Hippocampal formation (tissue), 2 donors: ENCODE measurements at regions not wholly inside any gene's neighbourhood (a gene's known extent, or its start where the extent isn't known, plus 50 kb on each side); places are given as distances from the start of the nearest gene placed in this dataset.

Source experiments
- DNase-seq, 2 donors: peaks; one replicate each; lab custom pipeline; 2025; lab: John Stamatoyannopoulos, UW

GRCh38 chr9:115986508-115986907 lies 167.1 kb upstream of the PAPPA start:
- DNase-seq: no peak

GRCh38 chr9:115988701-115989100 lies 164.9 kb upstream of the PAPPA start:
- no peak for DNase-seq

- no peak for DNase-seq
These were observed 163.8 kb upstream of the PAPPA start for GRCh38 chr9:115989831-115990230.

DNA sequence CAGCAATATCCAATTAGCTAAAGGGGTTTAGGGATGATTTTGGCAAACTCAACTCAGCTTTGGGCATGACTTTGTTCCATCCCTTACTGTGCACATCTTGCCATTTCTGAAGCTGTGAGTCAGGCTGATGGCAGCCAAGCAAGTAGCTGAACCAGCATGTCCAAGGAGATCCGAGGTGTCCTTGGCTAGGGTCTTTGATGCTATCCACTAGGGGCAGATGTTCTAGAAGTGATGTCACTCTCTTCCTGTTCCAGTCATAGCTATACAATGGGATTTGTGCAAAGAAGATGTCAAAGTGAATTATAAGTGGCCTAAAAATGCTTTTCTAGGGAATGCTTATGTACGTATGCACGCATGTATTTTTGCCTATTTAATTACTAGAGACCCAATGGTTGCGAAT lies 160.8 kb upstream of the PAPPA start:
- no peak for DNase-seq

DNA sequence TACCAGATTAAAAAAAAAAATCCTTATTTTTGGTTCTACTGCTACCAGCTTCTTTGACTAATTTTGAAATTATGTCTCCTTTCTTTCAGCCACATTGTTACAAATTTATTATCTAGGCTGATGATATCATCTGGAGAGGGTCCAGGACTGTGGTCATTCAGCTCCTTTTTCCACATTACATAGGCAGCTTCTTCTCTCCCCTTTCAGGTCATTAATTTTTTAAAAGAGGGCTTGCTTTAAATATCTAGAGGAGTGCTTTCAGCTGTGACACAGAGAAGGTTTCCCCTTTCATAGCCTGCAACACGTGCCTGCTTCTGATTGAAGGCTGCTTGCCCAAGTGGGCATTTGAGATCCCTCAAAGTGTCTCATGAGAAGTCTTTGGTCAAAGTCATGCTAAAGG lies 155.7 kb upstream of the PAPPA start:
- no peak for DNase-seq

DNA sequence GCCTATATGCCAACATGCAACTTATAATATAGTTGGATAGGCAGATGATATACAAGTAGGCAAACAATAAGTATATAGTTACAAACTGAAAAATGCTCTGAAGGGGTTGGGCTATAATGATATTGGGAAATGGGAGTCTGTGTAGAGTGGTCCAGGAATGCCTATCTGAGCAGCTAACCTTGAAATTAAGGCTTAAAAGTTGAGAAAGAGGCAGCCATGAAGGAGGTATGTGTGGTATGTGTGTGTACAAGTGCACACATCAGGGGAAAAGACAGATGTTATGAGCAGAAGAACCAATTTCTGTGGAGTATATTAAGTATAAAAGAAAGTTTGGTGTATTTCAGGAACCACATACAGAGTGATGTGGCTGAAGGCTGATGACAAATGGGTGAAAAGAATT lies 154.9 kb upstream of the PAPPA start:
- no peak for DNase-seq

GRCh38 chr9:115999498-115999897 lies 154.1 kb upstream of the PAPPA start:
- no peak for DNase-seq

DNA sequence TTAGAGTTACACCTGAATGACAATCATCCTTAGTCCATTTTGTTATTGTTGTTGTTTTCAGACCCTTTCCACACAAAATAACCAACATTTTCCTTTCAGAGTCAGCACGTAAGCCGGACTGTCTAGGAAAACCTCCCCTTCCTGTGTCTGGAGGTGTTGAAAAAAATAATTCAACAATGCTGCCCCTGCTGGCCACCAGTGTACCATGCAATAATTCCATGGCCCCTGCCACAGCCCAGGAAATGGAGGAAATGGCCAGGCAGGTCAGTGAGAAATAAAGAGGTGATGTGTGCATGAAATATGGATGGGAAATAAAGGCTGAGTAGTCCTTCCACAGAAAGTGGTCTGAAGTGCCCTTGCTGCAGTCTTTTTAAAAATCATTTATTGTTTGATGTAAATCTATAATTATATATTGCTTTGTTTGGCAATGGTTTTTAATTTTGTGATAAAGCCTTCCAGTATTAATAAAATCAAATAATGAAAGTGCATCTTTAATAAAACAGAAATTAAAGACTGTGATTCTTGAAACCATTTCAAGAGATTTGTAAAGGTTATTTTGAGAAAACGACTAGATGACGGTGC lies 152.8 kb upstream of the PAPPA start:
- DNase-seq: no peak

DNA sequence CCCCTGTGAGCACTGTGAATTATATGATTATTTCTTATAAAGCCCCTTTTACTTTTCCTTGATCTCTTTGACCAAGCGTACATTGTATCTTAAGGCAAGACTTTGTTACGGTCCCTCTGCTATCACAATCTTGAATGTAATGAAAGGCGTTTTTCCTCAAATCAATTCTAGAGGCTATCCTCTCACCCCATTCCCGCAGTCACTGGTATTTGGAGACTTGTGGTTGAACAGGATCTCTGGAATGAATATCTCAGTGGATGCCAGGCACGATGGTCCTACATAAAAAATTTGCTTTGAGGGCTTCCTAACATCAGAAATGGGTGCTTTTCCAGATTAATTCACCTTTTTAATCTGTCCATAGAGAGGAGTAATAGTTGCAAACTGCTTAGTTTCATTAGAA lies 151.4 kb upstream of the PAPPA start:
- no peak for DNase-seq

DNA sequence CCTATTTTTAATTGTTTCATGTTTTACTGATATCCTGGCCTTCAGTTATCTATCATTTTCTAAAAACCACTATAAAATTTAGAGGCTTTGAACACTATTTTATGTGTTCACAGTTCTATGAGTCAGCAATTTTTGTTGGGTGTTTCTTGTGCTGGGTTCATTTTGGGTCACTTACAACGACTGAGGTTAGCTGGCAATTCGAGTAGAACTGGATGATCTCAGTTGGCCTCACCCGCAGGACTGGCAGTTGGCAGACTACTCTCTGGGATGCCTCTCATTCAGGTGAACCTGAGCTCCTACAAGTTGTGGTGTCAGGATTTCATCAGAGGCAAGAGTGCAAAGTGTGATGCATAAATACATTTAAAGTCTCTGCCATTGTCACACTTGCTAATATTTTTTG lies 151.0 kb upstream of the PAPPA start:
- no peak for DNase-seq

DNA sequence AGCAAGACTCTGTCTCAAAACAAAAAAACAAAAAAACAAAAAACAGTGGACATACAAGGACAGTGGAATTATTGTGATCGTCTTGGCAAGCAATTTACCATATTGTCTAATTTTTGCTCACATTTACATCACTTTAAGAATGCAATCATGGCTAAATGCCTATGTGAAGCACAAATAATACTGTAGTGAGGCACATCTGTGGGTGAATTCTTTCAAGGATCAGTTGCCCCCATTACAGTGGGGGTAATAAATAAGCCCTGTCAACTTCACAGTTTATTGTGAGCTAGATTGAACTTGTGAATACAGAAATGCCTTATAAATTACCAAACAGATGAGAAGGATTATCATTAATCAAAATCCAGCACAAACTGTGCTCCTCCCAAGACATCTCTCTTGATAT lies 150.2 kb upstream of the PAPPA start:
- no peak for DNase-seq

GRCh38 chr9:116005205-116005604 lies 148.4 kb upstream of the PAPPA start:
- no peak for DNase-seq

DNA sequence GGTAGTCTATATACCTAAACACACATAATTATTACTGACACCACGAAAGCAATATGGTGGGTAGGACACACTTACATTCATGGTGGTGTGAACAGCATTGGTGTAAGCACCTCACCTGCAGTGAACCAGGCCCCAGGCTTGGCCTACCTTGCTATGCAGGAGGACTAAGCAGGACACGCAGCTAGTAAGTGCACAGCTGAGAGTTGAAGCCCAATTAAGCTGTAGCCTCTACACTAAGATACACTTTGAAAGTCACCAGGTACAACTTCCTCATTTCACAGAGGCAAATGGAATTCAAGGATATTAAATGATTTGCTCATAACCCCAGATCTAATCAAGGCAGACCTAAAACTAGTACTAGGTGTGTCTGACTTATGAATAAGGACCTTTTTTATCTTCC lies 145.8 kb upstream of the PAPPA start:
- no peak for DNase-seq

- DNase-seq: no peak
These were observed 145.3 kb upstream of the PAPPA start for GRCh38 chr9:116008278-116008677.

- DNase-seq: no peak
These were observed 144.2 kb upstream of the PAPPA start for GRCh38 chr9:116009420-116009819.

DNA sequence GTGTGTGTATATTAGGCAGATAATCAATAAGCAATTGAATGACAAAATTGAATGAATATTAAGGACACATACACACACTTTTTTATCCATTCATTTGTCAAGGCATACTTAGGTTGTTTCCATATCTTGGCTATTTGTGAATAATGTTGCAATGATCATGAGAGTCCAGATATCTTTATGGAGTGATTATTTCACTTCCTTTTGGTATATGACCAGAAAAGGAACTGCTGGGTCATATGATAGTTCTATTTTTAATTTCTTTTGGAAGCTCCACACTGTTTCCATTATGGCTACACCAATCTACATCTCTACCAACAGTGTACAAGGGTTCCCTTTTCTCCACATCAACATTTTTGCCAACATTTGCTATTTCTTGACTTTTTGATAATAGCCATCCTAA lies 137.7 kb upstream of the PAPPA start:
- DNase-seq: no peak

- no peak for DNase-seq
These were observed 133.4 kb upstream of the PAPPA start for GRCh38 chr9:116020146-116020545.

DNA sequence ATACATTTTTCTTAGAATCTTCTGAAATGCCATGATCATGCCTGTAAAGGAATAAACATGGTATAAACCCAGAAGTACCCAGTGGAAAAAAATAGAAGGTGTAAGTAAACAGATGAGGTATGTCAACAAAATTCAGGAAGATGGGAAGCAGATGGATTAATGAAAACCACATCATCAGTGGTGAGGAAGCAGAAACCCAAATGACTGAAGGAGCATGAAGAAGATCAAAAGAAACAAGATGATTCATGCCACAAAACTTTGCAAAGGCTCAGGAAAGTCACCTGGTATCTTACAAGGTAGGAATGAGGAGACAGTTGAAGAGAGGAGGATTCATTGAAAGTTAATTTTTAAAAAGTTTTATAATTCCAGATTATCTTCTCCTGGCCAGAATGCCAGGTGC lies 132.8 kb upstream of the PAPPA start:
- no peak for DNase-seq

DNA sequence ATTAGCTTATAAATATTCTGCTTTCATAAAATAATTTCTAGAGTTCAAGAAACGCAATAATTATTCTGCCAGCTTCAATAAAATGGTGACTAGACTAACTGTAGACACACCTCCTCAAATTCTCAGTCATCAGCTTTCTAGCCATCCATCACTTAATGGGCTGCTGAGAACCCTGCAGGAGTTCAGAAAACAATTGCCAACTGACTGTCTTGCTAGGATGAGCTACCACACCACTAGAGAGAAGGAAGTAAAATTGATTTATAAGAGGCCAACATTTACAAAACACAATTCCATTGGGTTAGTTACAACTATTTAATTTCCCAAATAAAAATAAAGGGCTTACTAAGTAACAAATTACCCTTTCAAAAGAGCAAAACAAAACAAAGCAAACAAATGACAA lies 126.5 kb upstream of the PAPPA start:
- DNase-seq: no peak

GRCh38 chr9:116027511-116027910 lies 126.1 kb upstream of the PAPPA start:
- DNase-seq: no peak

GRCh38 chr9:116027951-116028350 lies 125.6 kb upstream of the PAPPA start:
- DNase-seq: no peak

GRCh38 chr9:116030517-116030916 lies 123.1 kb upstream of the PAPPA start:
- DNase-seq: no peak

GRCh38 chr9:116032683-116033440 lies 120.7 kb upstream of the PAPPA start:
- no peak for DNase-seq

DNA sequence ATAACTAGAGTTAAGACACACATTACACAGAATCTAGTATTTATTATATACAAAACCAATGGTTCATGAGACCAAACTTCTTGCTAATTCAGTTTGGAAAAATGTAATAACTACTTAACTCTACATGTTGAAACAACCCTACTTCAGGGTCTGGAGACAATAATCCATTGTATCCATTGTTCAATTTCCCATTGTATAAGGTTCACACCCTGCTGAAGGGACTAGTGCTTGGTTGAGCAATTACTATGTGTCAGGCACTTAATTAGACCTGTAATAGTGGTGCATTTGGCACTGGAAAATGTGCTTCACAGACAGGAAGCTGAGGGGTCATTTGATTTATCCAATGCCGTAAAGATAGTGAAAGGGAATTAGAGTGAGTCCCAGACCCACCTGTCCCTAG lies 114.3 kb upstream of the PAPPA start:
- DNase-seq: no peak
